ENCODE measurements at regions not wholly inside any gene's neighbourhood (a gene's known extent, or its start where the extent isn't known, plus 50 kb on each side); places are given as distances from the start of the nearest gene placed in this dataset.
A peak's percentile ranks its signal among the peaks of the same experiment; 100 is the strongest.
"Not testable (repeated sequence)": the region's sequence is repeated elsewhere in the genome, so short reads cannot be mapped to it uniquely, and the experiment has no call there.

DNA sequence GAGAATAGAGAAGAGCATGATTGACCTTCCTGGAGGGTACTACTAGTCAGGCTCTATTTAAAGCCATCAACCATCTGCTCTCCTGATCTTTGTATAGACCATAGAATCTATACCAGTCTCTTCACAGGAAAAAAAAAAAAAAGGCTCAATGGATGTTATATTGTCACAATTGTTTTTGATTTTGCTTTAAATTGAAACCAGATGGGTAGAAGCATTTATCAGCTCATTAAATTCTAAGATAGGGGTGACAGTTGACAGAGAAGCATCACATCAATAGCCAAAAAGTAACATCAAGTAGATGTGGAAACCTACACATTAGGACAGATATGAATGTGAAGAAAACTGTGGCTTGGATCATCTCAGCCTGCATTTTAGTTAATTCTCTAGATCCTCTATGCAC is 558.9 kb upstream of the MBL2 start:
- no peak for DNase-seq (ENCODE audit: low spot score)

DNA sequence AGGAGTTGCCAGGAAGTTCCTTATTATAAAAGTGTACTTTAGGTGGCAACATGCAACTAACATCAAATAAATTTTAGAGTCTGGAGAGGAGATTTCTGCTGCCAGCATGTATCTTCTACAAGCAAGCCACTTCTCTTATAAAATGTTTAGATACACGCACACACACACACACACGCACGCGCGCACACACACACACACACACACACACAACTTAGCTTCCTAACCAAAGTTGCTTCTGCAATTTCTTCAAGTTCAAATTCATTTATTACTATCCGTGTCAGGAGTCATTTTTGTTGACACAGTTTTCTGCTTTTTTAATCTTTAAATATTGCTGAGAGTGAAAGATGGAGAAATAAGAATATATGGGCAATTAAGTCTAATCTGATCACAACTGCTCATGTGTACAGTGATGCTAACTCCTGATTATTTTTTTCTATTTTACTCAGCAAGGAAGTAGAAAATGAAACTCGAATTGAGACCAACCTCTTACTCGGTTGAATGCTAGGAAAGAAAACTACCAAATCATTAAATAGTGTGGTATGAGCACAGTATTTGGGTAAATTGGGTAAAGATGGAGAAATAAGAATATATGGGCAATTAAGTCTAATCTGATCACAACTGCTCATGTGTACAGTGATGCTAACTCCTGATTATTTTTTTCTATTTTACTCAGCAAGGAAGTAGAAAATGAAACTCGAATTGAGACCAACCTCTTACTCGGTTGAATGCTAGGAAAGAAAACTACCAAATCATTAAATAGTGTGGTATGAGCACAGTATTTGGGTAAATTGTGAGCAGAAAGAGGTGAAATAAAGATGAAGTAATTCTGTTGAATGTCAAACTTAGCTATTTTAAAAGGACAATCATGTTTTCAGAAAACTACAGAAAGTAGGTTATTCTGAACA is 554.1 kb upstream of the MBL2 start:
- not testable (repeated sequence) for DNase-seq (ENCODE audit: low spot score)

DNA sequence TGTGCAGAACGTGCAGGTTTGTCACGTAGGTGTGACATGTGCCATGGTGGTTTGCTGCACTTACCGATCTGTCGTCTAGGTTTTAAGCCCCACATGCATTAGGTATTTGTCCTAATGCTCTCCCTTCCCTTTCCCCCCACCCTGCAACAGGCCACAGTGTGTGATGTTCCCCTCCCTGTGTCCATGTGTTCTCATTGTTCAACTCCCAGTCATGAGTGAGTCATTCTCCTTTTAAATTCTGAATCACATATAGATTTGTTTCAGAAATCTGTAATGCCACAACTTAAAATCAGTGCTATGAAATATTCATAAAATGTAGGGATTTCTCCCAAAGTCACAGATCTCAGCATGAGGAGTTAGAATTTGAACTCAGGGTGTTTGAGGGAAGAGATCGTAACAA is 552.5 kb upstream of the MBL2 start:
- DNase-seq (ENCODE audit: low spot score) = no peak

DNA sequence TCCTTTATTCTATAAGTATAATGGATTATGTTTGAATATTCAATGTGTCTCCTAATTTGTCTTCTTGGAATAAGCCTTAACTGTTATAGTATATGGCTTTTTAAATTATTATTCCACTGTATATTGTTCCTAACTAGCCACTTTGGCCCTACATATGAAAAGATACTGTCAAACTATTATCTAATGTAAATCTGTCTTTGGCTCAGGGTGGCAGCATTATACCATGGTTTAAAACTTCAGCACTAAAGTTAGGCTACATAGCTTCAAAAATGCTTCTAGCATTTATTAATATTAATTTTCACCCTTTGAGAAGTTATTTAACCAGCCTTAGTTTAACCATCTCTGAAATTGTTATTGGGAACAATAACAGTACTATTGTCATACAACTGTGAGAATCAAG is 543.1 kb upstream of the MBL2 start:
- no peak for DNase-seq (ENCODE audit: low spot score)

DNA sequence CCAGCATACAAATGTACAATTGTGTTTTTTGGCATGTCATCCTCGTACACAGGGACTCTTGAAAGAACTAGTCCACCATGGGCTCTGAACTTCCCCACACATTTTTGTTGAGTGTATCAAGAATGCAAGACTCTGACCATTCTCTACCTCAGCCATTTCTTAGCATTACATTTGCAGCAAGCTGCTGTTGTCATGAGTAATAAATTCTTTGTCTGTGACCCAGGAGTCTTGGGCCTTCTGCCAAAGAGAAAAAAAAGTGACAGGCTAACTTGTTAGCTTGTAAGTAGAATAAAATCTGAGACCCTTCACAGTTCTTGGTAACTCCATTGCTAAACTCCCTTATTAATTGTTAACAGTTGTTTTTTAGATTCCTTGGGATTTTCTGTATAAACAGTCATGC is 542.3 kb upstream of the MBL2 start:
- DNase-seq (ENCODE audit: low spot score) = peak; percentile 3

DNA sequence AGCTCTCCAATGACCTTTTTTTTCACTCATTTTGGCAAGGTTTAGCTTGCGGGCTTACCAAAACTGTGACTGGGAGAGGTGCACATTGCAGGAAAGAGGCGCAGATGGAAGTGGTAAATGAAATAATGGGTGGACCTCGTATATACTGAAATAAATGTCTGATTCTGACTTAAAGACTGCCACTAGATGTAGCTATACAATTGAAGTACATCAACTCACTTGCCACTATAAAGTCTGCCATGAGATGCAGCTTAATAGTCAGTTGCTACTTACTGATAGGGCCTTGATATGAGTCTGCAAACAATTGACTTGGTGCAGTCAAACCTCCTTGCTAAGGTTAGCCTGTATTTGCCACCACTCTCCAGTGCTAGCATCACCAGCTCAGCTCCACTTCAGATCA is 525.9 kb upstream of the MBL2 start:
- DNase-seq (ENCODE audit: low spot score) = no peak

DNA sequence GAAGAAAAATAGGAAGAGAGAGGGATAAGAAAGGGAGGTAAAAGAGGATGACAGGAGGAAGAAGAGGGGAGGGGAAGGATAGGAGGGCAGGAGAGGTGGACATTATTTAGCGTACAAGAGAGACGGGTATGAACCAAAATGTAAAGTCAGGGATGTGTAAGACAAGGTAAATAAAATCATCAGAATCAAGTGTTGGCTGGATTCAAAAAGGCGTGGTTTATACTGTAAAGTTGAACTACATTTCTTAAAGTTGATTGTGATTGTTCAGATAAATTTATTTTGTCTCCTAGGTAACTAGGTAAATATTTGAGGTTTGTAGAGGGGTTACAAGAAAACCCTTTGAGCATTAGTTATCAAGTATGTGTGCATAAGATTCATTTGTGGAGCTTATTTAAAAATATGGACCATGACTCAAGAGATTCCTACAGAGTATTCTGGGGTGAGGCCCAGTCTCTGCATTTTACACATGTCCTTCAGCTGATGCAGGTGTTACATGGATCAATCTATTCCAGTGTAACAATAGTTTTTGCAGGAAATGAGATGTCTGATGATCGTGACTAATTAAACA is 512.1 kb upstream of the MBL2 start:
- DNase-seq (ENCODE audit: low spot score) = no peak

DNA sequence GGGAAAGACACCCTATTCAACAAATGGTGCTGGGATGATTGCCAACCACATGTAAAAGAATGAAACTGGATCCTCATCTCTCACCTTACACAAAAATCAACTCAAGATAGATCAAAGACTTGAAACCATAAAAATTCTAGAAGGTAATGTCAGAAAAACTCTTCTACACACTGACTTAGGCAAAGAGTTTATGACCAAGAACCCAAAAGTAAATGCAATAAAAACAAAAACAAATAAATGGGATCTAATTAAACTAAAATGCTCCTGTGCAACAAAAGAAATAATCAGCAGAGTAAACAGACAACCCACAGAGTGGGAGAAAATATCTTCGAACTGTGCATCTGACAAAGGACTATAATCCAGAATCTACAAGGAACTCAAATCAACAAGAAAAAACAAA is 504.2 kb upstream of the MBL2 start:
- DNase-seq (ENCODE audit: low spot score) = no peak

DNA sequence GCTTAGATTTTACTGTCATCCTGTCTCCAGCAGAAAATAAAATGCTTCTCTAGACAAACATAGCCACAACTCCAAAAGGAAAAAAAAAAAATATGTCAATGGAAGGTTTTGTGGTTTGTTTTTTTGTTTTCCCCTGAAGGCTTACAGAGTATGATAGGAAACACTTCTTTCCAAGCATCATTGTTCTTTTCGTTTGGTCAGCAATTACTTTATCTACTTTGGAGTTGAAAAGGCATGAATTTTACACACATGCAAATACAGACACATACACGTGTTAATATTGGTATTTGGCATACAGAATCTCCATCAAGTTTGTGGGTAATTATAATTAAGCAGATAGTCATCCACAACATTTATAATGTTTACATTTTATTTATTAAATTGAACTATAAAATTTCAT is 496.9 kb upstream of the MBL2 start:
- DNase-seq (ENCODE audit: low spot score) = no peak

DNA sequence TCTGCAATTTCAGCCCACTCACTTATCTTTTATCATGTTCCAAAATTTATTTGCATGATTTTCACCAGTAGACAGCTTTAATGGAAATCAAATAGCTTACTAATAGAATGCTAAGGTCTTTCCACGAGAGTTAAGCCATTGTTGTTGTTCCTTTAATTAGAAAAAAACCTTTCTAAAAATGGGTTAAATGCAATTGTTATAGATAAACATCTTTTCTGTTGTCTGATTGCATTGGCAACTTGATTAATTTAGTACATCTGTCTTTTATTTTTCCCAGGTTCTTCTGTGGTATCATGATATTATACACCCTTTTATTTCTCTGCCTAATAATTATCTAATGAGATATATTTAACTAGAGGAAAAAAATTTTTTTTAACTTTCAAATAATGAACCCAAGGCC is 487.6 kb upstream of the MBL2 start:
- DNase-seq (ENCODE audit: low spot score) = no peak

DNA sequence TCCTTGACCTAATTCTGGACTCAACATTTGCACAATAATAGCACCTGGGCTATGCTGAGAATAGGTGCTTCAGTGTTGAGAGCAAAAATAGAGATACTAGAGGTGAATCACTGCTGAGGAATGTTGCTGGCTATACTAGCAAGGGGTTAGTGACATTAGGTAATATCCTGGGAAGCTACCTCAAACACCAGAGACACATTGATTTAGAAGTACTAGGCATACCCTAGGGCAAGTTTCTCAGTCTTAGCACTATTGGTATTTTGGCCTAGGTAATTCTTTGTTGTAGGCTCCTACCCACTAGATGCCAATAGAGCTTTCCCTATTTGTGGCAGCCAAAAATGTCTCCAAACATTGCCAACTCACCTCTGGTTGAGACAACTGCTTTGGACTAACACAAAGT is 484.0 kb upstream of the MBL2 start:
- DNase-seq (ENCODE audit: low spot score) = no peak

DNA sequence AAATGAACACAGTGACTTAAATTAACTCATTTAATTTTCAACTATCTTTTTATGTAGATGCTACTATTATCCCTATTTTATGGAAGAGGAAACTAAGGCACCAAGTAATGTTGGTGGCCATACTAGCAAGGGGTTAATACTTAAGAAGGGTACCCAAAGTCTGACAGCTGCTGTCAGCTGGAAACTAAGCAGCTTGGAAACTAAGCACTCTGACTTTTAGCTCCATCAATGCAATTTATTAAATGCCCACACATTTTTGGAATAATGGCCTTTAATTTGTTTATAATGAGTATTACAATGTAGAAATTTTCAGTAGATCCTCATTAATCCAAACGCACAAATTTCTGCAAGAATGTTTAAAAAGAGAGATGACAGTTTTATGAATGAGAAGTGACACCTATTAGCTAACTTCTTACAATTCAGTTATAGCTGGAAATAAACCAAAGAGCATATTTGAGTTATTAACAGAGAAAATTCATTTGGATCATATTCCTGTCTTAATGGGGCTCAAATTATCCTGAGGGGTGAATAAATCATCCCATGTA is 483.1 kb upstream of the MBL2 start:
- no peak for DNase-seq (ENCODE audit: low spot score)

DNA sequence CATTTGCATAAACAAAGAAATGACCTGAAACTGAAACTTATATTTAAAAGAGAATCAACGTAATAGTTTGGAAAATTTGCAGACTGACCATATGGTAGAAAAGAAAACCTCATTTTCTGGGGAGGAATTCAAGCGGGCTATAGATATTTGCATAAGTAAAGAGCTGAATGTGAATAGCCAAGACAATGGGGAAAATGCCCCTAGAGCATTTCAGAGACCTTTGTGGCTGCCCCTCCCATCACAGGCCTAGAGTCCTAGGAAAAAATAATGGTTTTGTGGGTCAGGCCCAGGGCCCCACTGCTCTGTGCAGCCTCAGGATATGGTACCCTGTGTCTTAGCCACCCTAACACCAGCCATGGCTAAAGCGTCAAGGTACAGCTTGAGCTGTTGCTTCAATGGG is 480.6 kb upstream of the MBL2 start:
- DNase-seq (ENCODE audit: low spot score) = no peak

DNA sequence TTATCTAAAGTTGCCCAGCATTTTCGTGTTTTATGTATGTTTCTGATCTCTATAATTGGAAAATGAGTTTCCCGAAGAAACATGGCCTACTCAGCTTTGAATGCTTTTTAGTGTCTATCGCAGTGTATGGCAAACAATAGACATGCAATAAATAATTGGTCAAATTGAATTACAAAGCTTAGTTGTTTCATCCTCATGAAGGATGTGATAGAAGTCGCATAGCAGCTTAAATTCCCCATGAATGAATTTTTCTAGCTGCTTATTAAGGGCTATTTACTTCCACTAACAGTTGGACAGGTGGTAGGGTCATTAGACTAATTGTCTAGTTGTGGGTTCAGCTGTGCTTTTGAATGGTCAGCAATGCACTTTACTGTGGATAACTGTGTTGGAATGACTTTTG is 467.3 kb upstream of the MBL2 start:
- no peak for DNase-seq (ENCODE audit: low spot score)

DNA sequence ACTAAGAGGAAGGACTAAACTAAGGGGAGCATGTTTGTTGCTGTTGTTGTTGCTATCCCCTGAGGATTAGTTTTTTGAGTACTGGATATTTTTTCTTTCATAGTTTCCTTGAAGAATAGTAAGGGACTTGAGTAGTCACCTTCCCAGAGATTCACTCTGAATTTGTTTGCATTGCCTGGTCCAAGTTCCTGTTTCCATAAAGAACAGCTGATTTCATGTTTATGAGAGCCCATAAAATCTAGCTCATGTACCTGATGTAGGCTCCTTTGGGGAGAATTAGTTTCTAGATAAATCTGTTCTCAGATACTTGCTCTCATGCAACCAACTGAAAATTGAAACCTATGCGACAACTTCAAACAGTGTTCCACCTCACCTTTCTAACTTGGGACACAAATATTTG is 464.4 kb upstream of the MBL2 start:
- DNase-seq (ENCODE audit: low spot score) = no peak

DNA sequence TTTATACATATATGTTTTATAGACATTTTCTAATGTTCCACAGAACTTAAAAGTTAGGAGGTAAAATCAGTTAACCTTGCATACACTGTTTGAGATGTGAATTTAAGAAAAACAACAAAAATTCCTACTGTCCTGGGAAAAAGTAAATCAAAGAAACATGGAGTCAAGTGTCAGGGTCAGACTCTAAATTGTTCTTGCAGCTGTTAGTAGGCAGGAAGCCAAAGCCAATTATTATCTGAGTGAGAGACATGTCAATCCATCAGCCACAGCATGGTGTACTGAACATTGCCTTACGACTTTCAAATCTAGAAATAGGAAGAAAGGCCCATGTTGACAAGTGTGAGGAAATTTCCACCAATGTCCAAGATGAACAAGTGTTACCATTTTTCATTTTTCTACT is 461.2 kb upstream of the MBL2 start:
- DNase-seq (ENCODE audit: low spot score) = no peak

DNA sequence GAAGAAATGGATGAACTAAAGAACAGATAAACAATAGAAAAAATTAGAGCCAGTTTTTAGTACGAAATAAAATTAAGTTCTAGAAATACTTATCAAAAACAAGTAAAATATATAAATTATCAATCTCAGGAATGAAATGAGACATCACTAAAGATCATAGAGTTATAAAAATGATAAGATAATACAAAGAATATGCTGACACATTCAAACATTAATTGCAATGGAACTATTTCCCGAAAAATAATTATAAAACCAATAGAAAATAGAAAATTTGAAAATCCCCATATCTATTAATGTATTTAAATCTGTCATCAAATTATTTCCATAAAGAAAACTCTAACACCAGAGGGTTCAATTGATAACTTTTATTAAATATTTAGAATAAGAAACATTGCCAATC is 458.1 kb upstream of the MBL2 start:
- no peak for DNase-seq (ENCODE audit: low spot score)

DNA sequence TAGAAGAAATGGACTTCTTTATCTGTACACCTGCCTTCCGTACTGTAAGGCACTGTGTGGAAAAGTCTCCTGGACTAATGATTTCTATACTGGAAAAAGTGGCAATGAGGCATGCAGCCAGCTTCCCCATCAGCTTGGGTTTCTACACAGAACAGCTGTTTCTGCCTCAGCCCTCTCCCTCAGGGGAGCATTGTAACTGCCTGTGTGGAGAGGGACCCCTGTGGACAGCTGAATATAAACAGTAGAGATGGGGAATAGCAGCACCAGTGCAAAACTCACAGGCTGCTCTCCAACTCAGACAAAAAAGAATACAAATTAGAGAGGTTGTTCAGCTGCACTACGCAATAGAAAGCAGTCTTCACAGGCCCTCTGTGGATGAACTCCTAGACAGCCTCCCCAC is 451.3 kb upstream of the MBL2 start:
- no peak for DNase-seq (ENCODE audit: low spot score)

DNA sequence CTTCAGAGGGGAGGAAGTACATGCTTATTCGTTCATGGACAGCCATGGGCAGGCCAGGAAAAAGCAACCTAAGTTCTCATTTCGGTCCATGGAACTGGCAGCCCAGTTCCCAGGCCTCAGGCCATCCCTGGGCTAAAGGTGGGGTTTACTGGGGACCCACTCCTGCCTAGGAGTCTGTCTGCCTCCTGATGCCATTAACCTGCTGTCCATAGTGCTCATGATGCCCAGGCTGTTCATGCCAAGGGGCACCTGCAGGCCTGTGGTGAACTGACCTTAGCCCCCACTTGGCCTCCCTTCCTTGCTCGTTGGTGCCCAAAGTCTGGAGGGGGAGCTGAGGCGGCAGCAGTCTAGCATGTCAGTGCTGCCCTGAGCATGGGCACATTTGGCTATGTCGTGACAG is 450.2 kb upstream of the MBL2 start:
- no peak for DNase-seq (ENCODE audit: low spot score)

DNA sequence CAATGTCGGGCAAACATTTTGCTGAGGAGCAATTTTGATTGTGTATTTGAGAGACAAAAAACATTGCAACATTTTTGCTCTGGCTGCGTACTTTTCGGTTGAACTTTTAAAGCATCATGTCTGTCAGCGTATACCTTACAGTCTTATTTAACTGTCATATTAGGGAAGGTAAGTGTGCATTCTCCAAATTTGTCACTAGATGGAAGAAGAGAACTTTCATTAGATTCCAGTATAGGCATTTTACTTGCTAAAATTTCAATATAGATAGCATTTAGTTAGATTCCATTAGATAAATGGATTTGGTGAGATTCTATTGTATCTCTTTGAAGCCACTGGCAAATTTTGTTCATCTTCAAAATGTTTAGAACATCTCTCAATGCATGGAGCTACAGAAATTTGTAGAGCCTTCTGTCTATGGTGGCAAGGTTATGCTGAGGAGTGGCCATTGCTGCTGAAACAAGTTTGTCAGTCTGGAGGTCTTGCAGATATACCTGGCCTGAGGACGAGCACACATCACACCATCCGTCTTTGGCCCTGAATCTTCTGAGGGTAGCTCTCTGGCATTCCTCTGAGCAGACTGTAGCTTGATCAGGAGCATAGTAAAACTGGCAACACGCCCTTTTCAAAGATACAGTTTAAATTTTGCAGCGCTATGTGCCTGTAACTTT is 437.5 kb upstream of the MBL2 start:
- DNase-seq (ENCODE audit: low spot score) = no peak

DNA sequence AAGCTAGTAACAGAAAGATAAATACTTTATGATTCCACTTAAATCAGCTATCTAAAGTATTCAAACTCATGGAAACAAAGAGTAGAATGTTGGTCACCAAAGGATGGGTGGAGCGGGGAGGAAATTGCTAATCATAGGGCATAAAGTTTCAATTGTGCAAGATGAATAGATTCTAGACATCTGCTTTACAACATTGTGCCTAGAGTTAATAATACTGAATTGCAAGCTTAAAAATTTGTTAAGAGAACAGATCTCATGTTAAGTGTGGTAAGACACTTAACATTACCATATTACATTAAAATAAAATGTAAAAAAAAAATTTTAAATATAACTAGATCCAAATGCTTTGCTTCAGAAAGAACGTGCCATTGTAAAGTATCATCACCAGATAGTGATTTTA is 411.1 kb upstream of the MBL2 start:
- DNase-seq (ENCODE audit: low spot score) = no peak

DNA sequence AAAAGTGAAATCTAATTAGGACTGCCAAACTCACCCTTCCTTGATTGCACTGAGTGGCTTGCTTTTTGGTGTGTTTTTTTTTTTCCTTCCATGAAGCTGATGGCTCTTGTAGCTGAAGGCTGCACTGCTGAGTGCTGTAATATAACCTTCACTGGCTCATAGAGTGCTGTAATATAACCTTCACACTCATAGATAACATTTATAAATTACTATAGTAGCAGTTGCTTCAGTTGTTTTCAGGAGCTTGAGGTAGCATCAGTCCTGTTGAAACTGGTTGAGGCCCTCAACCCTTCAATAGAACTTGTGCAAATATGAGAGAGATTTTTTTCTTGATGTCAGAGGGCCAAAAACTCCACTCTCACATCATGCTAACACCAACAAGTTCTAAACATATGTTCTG is 404.9 kb upstream of the MBL2 start:
- DNase-seq (ENCODE audit: low spot score) = no peak

DNA sequence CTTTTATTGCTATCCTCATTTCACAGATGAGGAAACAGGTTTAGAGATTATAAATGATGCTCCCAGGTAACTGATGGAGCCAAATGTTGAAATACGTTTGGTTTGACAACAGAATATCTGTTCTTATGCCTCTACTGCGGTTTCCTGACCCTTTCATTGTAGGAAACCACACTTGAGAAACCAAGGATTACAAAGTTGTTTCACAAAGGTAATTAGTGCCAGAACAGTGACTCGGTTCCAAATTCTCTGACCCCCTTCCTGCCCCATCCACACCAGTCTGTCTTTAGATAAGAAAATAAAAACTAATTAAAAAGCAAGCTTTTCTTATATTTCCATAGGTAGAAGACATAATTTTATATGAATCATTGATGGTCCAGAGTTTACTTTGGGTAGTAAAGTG is 393.7 kb upstream of the MBL2 start:
- no peak for DNase-seq (ENCODE audit: low spot score)
